Body of pancreas (tissue), 4 donors: ENCODE measurements at regions not wholly inside any gene's neighbourhood (a gene's known extent, or its start where the extent isn't known, plus 50 kb on each side); places are given as distances from the start of the nearest gene placed in this dataset.

Experiments
- POLR2A ChIP-seq, 3 donors: fragments of 450-650 bp; IDR thresholded peaks; one replicate each; pipeline ENCODE4 v1.6.1; 2016; ENCODE audit warnings: antibody characterized with exemption in 3 of 3, mild to moderate bottlenecking in 2 of 3
- TF ChIP-seq, protein P1 (sequence below), 7 experiments: fragments of 450-650 bp in 4 of 7; fragments of 200-600 bp in 3 of 7; sonication (generic) in 3 of 7; IDR thresholded peaks; one replicate each; pipeline ENCODE4 v1.5.1; 2016 to 2019; ENCODE audit warnings: antibody characterized with exemption in 7 of 7

DNA sequence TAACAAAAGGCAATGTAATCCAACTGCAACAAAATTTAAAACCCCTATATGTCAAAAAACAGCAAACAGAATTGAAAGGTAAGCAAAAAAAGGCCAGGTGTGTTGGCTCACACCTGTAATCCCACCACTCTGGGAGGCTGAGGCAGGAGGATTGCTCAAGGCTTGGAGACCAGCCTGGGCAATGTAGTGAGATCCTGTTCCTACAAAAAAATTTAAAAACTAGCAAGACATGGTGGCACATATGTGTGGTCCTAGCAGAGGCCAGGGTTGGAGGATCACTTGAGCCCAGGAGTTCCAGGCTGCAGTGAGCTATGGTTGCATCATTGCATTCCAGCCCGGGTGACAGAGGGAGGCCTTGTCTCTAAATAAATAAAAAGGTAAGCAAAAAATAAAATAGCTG, 212.1 kb upstream of the KLF14 start:
- TF ChIP-seq POLR2A (IDR thresholded peaks at IDR 0.05), result no peak
- TF ChIP-seq, protein P1, sequence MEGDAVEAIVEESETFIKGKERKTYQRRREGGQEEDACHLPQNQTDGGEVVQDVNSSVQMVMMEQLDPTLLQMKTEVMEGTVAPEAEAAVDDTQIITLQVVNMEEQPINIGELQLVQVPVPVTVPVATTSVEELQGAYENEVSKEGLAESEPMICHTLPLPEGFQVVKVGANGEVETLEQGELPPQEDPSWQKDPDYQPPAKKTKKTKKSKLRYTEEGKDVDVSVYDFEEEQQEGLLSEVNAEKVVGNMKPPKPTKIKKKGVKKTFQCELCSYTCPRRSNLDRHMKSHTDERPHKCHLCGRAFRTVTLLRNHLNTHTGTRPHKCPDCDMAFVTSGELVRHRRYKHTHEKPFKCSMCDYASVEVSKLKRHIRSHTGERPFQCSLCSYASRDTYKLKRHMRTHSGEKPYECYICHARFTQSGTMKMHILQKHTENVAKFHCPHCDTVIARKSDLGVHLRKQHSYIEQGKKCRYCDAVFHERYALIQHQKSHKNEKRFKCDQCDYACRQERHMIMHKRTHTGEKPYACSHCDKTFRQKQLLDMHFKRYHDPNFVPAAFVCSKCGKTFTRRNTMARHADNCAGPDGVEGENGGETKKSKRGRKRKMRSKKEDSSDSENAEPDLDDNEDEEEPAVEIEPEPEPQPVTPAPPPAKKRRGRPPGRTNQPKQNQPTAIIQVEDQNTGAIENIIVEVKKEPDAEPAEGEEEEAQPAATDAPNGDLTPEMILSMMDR (IDR thresholded peaks at IDR 0.05), result no peak
